Effector CD8-positive, alpha-beta T cell (primary cell): ENCODE measurements at regions not wholly inside any gene's neighbourhood (a gene's known extent, or its start where the extent isn't known, plus 50 kb on each side); places are given as distances from the start of the nearest gene placed in this dataset.
"Not testable (repeated sequence)": the region's sequence is repeated elsewhere in the genome, so short reads cannot be mapped to it uniquely, and the experiment has no call there.

Source experiments
- DNase-seq: peaks from one replicate; lab custom pipeline; 2025; lab: John Stamatoyannopoulos, UW

DNA sequence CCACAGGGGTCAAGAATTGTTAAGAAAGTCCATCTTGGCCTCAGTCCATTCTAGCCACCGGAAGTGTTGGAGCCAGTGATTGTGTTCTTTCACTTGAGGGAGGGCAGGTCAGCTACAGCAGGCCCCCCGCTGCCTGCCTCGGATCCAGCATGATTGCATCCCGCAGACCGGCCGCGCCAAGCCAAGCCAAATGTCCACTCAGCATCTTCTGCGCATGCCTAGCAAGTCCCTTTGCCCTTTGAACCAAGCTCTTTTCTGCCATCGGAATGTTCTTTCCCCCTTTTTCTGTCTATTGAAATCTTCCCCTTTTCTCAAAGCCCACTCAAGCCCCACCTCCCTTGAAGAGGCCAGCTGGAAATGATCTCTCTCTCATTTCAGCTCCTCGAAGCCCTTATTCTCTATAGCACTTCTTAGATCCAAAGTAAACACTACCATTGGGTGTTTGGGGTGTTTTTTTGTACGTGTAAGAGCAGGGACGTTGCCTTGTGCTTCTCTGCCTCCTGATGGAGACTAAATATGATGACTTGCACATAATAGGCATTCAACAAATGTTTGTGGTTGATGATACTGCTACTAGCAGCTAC is 147.8 kb upstream of the BCOR start:
- DNase-seq, result no peak

DNA sequence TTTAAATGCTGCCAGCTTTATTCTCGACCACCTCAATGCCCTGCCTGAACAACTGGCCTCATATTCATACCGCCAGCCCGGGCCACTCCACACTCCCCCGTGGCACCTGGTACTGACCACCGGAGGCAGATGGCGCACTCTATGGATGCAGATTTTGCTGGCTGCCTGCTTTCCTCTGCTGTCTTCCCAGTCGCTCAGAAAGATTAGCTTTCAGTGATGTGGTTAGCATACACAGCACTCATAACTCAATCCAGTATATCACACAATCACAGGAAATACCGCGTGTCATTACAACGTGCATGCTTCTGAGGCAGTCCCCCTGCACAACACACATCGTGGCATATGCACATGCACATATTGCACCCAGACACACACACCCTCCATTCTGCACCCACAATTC is 147.2 kb upstream of the BCOR start:
- no peak for DNase-seq

DNA sequence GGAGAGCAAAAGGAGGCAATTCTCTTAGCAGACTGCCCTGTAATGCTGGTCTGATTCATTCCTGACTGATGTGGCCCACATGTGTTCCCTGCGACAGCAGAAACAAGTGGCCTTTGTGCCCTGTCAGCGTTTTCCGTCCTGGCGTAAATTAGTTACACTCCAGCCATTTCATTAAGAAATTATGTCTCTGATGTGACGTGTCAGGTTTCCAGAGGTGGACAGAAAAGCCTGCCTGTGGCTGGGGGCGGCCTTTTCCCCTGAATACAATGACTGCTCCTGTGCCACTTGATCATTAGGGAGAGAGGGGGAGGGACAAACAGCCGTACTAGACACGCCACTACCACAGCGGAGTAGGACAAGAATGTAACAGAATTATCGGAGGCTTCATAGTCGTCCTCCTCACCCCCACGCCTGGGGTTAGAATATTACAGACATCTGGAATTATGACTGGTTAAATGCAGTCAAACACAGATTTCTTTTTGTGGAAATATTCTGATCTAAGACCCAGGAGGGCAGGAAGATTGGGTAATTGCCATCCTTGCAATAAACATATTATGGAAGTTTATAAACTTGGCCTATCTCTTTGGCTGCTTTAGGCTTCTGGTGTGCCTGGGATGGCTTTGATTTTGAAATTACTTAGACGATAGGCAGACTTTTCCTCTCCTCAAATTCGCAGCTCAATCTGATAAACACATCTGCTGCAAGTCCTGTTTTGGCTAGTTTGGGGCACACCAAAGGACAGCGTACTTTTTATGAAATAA is 146.2 kb upstream of the BCOR start:
- DNase-seq, result no peak

DNA sequence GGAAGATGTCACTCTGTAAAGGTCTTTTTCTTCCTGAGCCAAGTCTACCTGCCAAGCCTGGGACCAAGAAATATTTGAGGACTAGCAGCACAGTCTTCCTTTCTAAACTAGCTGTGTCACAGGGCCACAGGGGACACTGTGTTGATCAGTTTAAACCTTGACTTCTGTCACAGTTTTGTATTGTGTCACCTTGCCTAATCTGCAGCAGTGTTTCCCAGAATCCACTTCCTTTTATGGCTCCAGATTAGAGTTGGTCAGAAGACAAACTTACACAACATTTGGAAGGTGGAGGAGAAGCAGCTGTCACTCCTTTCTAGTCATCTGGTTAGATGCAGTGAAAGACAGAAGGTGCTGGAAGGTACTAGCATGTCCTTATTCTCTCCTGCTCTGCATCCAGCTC is 143.1 kb upstream of the BCOR start:
- DNase-seq, result no peak

DNA sequence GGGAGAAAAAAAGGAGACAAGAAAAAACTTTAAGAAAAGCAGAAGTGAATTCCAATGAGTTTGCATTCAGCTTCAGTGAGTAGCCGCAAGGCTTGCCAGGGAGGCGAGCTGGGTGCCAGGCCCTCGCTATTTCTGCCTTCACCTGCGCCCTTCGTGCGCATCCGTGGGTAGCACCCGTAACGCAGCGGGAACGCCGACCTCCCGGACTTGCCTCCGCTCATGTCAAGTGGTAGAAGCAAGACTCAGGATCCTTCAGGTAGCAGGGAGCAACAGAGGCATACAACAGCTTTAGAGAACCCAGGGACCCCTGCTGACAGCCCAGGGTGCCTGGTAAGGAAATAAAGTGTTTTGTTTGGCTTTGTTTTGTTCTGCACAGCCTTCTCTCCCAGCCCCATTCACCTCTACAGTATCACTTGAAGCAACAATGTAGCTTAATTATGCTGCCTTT is 140.0 kb upstream of the BCOR start:
- DNase-seq, result no peak

DNA sequence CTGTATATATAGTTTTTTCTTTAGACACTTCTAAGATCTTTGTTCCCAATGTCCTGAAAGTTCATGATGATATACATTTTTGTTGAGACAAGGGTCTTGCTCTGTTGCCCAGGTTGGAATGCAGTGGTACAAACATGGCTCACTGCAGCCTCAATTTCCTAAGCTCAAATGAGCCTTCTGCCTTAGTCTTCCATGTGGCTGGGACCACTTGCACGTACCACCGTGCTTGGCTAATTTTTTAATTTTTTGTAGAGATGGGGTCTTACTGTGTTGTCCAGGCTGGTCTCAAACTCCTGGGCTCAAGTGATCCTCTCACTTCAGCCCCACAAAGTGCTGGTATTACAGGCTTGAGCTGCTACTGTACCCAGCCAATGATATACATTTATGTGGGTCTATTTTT is 132.9 kb upstream of the BCOR start:
- no peak for DNase-seq

DNA sequence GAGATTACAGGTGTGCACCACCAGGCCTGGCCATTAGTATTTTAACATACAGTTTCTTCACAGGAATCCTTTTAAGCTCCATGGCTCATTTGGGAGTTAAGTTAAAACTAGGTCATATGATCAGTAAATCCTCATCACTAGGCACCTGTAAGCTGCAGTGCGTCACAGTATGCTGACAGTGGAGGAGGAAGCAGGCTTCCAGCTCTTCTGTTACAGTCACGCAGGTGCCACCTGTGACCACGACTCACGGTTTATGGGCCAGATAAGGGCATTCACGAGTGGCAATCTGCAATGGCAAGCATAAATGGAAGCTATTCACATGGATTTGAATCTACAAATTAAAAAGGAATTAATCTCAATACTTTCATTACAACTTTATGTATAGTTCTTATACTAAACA is 129.4 kb upstream of the BCOR start:
- DNase-seq, result no peak

DNA sequence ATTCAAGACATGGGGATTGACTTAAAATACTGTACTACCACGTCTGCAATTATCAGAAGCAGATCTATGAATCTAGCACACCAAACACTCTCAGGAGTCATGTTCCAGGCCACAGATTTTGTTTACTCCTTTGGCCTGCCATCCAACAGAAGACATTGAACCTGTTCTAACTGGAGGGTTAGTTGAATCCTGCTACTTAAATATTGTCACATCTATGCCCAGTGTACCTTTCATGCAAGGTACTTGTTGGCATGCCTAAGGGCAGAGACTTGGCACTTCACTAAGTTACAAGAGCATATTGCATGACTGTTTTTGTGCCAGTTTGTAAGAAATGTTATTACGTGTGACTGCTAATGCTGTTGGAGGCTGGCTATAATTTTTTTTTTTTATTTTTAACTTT is 126.9 kb upstream of the BCOR start:
- no peak for DNase-seq

DNA sequence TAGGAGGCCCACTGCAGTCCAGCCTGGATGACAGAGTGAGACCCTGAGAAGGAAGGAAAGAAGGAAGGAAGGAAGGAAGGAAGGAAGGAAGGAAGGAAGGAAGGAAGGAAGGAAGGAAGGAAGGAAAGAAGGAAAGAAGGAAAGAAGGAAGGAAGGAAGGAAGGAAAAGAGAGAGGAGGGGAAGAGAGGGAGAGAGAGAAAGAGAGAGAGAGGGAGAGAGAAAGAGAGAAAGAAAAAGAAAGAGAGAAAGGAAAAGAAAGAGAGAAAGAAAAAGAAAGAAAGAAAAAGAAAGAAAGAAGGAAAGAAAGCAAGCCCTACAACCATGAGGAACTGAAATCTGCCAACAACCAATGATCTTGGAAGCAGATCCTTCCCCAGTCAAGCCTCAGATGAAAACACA is 124.9 kb upstream of the BCOR start:
- DNase-seq, result not testable (repeated sequence)

DNA sequence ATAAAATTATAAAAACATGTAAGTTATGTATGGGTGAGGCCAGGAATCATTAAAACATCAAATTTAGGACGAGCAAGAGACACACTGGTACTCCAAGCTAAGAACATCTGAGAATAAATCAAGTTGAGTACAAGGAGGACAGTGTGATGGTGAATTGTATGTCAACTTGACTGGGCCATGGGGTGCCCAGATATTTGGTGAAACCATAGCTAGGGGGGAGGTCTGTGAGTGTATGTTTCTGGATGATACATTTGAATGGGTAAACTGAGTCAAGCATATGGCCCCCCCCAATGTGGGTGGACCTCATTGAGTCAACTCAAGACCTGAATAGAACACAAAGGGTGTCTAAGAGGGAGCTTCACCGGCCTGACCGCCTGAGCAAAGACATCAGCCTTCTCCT is 115.3 kb upstream of the BCOR start:
- no peak for DNase-seq

DNA sequence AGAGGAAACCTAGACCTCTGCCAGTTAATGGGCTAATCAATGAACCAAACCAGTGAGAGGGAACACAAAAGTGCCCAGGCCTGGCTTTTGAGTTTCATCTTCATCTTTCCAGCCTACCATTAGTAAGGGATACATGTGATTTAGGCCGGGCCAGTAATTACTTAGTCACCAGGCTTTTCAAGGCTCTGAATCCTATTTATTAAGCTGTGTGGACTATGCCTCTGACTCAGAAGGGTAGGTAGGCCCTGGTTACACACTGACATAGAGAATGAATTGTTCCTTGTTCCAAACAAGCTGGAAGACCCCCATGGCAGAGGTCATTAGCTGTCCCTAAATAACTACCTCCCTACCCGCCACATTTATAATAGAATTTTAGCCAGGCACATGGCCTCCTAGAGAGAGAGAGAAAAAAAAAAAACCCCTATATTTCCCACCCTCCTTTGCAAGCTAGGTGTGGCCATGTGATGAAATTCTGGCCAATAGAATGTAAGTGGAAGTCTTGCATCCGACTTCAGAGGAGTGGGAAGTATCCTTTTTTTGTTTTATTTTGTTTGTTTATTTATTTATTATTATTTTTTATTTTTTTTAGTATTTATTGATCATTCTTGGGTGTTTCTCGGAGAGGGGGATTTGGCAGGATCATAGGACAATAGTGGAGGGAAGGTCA is 112.3 kb upstream of the BCOR start:
- no peak for DNase-seq

DNA sequence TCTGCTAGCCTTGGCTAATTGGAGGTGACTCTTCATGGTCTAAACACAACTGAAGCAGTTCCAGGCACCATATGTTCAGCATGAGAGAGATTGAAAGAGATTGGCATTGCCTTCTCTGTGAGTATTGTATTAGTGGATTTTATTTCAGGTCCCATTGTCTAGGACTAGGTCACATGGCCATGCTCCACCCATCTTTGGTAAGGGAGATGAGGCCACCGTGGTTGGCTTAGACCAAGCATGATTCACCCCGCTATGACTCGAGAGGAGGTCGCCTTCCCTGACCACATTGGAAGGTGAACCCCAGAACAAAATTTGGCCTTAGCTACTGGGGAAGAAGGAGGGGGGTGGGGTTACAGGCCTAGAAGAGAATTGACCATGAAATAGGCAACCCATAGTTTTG is 109.9 kb upstream of the BCOR start:
- DNase-seq, result no peak

DNA sequence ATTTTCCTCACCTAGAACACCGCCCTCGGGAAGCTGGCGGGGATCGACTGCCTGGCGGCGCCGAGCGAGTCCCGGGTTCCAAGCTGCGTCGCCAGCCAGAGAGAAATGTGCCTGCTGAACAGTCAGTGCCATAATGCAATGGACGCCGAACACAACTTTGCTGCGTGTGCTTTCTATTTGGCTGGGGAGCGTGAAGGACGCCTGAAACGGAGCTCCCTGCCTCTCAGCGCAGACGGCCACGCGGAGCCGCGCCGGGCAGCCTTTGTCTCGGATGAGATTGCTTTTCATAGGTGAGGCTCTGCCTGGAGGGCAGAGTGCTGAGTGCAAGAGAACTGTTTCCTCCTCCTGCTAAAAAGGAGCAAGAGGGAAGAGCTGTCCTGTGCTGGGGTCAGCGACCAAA is 107.7 kb upstream of the BCOR start:
- DNase-seq, result no peak

DNA sequence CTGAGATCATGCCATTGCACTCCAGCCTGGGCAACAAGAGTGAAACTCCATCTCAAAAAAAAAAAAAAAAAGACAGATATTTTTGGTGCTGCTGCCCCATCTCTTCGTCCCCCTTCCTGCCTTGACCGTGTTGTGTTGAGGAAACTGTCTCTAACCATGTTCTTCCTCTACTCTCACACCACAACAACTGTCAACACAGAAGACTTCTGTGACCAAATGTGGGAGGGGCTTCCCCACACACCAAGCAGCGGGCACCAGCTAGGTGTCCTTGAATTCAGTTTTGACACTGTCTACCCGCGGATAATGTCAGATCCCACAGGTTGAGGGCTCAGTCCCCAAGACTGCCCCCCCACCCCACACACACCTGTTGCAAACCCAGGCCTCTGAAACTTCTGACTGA is 104.7 kb upstream of the BCOR start:
- DNase-seq, result no peak

DNA sequence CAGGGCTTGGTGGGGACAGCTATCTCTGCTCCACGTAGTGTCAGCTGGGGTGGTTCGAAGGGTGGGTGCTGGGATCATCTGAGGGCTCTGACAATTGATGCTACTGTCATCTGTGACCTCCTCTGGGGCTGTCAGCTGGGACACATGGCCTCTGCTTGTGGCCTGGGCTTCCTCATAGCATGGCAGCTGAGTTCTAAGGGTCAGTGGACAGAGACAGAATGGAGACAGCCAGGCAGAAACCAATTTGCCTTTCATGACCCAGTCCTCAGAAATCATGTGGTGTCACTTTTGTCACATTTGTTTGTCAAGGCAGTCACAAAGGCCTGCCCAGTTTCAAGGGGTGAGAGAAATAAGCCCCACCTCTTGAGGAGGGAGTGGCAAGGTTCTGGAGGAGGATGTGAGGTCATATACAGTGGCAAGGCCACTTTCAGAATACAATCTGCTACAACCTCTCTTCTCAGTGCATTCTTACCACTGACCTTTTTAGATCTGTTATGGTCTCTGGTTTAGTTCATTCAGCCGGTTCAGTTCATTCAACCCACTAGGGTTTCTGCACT is 103.6 kb upstream of the BCOR start:
- DNase-seq, result no peak

DNA sequence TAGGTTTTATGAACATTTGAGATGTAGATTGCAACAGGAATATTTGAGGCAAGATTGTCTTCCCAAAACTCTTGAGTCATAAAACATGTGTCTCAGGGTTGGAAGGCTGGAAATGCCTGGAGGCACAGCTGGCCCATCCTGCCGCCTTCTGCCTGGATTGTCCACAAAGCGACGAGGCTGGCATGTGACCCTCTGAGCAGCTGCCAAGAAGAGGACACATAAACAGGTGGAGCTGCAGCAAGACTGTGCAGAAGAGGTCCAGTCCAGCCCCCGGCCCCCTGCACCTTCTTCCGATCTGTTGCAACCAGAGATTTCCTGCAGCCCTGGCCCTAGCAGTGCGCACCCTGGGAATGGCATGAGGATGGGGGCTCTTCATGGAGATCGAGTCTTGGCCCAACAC is 101.9 kb upstream of the BCOR start:
- DNase-seq, result no peak

DNA sequence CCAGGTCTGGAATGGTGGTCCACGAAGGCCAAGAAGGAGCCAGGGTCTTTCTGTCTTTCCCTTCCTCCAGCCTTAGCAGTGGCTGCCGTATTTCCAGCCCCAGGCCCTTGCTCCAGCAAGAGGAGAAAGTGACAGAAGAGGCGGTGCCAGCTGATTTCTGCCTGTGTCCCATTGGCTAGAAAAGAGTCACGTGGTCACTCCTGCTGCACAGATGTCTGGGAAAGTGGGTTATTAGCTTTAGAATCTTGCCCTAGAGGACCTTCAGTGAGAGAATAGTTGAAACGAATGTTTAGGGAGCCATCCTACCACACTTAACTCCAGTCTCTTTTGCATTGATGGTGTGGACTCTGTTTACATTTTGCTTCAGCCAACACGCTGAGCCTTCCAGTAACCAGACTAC is 99.3 kb upstream of the BCOR start:
- DNase-seq, result no peak

DNA sequence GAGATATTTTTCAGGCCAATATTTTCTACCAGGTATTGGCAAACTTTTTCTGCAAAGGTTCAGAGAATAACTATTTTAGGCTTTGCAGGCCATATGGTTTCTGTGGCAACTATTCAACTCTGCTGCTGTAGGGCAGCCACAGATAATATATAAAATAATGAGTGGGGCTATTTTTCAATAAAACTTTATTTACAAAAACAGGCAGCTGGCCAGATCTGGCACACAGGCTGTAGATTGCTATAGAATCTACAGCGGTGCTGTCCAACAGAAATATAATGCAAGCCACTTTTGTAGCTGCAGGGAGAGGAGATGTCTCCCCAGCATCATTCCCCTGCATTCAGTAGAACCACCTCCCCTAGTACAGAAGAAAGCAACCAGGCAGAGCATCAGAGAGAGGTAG is 97.6 kb upstream of the BCOR start:
- DNase-seq, result no peak

DNA sequence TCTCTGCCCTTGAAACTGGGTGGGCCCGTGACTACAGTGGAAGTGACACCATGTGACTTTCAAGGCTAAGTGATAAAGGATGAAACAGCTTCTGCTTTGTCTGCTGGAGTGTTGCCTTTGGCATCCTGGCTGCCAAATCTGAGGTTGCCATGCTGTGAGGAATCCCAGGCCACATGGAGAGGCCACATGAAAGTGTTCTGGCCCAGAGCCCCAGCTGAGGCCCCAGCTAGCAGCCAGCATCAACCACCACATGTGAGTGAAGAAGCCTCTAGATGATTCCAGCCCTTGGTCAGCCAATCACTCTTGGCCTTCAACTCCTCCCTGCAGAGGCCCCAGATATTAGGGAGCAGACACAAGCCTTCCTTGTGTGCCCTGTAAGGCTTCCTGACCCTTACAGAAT is 94.4 kb upstream of the BCOR start:
- DNase-seq, result no peak

DNA sequence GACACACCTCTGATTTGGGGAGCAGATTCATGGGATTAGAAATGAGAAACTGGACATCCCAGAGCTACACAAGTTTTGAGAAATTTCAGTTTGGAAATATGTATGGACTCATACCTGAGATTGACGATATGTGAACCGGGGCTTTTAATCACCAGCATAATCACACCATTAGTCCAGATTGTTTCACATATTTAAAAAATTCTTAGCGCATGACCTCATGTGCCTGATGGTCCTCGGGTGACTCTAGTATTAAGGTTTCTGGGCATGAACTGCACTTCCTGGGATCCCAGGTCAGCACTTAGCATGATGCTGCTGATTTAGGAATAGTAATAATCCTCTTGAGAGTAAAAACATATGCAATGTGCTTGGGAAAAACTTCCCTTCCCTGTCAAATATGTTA is 91.9 kb upstream of the BCOR start:
- no peak for DNase-seq

DNA sequence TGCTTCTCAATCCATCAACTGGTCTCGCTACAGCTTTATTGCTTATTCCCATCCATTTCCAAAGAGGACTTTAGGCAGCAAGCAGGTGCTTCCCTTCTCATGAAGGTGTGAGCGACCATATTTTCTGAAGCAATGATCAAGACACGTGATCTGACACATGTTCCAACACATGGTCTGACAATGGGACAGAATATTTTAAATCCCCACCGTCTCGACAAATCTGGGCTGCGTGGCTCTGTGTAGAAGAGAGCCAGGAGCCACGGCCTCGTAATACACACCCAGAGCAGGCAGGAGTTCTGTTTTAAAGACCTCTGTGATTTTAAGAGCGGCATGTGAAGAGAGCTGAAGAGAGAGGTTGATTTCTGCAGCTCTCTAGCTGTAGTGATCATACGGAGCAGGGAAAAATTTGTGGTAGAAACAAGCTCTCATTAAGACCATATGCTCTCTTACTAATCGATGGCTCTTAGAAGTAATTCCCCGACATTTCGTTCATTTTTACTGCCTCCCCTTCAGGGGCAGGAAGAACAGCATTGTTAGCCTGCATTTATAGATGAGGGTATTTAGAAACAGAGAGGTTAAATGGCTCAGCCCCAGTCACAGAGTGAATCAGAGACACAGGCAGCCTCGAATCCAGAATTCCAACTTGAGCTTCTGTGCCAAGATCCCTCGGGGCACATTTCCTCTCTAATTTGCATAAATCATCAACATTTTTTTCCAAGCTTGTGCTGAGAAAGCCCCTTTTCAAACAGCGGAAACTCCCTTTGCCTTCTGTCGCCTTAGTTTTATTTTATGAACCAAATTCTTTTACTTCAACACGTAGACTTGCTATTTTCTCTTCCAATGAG is 91.0 kb upstream of the BCOR start:
- no peak for DNase-seq

DNA sequence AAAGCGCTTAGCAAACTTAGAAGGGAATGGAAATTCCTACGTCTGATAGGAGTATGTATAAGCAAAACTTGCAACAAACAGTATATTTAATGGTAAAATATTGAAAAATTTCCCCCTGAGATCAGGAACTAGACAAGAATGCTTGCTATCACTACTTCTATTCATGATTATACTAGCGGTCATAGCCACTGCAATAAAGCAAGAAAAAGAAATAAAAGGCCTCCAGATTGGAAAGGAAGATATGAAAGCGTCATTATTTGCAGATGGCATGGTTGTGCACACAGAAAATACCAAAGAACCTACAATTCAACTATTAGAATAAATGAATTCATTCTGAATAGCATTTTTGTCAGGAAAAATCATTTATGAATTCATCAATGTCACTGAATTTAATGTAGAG is 87.2 kb upstream of the BCOR start:
- no peak for DNase-seq
